NCI-H446 (cell line): ENCODE measurements at regions not wholly inside any gene's neighbourhood (a gene's known extent, or its start where the extent isn't known, plus 50 kb on each side); places are given as distances from the start of the nearest gene placed in this dataset.
"Not testable (repeated sequence)": the region's sequence is repeated elsewhere in the genome, so short reads cannot be mapped to it uniquely, and the experiment has no call there.

Experiments used
- DNase-seq, 2 experiments: peaks; one replicate each; lab custom pipeline; 2025; lab: John Stamatoyannopoulos, UW

- no peak for DNase-seq
Observed at GRCh38 chr4:189773909-189774308, 166.8 kb upstream of the FRG1 start.

- DNase-seq = no peak
Observed at GRCh38 chr4:189779281-189779980, 161.2 kb upstream of the FRG1 start.

DNA sequence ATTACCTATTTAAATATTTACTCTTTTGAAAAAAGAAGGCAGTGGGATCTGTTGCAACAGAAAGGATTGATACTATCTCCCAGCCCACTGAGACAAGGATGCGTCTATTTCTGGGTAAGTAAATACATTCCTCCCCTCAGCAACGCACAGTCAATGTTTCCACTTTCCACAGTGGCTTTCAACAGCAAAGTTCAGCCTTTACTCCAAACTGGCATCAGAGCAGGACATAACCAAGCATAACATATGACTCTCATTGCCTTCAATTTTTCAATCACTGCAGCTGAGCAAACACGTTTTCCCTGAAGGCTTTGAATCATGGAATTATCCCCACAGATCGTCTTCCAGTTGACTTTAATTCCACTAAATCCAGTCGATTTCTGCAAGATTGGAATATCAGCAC is 160.3 kb upstream of the FRG1 start:
- DNase-seq = no peak

DNA sequence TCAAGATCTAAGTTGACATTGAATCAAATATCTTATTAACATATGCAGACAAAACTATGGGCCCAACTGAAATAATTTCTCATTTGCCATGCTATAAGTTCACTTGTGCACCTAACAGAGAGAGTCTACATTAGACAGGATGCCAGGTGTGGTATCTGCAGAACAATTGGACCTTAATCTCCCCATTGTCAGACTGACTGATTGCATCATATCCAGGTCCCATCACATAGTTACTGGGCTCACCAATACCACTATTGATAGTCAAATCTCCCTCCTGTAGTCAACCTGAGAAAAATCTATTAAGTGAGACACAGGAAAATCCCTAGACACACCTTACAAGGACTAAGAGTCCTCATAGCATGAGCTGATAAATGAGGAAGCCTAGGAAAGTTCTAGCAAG is 156.0 kb upstream of the FRG1 start:
- no peak for DNase-seq

DNA sequence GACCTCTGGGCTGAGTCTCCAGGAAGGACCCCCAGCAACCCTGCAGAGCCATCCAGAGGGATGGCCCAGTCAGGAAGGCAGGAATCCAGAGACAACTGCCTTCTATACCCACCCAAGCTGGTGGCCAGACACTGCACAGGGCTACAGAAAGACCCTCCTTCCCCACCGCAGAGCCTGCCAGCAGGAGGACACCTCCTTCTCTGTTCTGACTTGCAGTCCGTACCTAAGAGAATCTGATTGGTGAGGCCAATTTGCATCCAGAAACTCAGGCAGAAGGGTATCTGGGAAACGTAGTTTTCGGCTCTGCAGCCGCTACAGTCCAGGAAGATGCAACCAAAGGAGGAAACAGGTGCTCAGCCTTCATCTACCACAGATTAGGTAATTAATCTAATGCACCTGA is 155.4 kb upstream of the FRG1 start:
- DNase-seq = no peak

DNA sequence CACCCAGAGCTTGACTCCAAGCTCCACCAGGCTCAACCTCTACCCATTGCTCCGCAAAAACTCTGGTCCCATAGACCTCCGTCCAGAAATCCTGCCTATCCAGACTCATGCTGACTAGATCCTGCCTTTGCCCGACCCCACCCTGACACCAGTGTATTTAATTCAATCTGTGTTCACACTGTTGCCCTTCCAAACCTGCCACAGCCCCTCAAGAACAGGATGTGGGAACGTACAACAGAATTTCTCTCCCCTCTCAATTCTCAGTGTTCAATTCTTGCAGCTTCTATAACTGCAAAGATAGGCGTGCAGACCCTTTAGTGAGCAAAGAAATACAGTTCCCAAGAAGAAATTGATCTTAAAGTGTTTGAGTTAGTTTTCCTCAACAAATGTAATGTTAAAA is 154.2 kb upstream of the FRG1 start:
- DNase-seq = no peak

GRCh38 chr4:189787216-189788031 is 153.2 kb upstream of the FRG1 start:
- no peak for DNase-seq

- peak; percentile 8 to 42 for DNase-seq
Observed at GRCh38 chr4:189792924-189793618, 147.6 kb upstream of the FRG1 start.

DNA sequence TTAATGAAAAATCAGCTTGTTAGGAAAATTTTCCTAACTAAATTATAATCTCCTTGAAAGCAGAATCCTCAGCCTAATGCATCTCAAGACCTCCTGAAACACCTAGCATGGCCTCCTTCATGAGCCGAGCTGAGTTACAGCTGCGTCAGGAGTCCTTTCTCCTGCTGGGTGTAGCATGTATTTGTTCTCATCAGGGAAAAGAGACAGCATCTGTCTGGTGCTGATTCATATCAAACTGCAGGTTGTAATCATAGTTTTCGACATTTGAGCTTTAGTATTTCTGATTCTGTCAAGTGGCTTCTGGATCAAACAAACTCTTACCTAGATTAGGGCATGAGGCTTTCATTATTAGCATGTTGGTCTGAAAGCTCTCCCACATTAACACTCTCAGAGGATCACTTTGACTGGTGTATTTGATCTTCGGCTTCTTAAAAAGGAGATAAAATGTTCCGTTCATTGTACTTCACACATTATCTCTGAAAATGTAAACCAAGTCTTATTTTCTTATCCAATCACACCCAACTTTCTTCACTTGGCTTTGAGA is 140.1 kb upstream of the FRG1 start:
- no peak for DNase-seq

- no peak for DNase-seq
Observed at GRCh38 chr4:189802884-189803283, 137.8 kb upstream of the FRG1 start.

DNA sequence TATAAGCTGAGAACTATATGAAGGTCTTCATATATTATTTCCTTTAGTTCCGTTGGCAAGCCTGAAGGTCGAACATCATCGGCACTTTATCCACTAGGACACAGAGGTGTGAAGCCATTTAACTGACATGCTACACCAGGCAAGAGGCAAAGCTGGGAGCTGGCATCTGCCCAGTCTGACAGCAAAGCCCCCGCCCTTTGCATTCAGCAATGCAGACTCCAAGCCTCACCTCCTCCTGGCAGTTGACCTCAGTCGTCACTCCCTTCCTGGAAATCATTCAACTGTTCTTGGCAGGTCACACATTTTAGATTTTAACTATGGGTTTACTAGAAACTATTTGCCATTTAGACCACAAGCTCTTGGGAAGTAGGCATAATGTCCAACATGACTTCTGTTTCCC is 135.8 kb upstream of the FRG1 start:
- DNase-seq = no peak

DNA sequence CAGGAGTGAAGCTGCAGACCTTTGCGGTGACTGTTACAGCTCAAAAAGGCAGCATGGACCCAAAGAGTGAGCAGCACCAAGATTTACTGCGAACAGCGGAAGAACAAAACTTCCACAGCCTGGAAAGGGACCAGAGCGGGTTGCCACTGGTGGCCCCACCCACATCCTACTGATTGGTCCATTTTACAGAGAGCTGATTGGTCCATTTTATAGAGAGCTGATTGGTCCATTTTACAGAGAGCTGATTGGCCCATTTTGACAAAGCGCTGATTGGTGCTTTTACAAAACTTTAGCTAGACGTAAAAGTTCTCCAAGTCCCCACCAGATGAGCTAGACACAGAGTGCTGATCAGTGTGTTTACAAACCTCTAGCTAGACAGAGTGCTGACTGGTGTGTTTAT is 134.2 kb upstream of the FRG1 start:
- DNase-seq = no peak

- DNase-seq = no peak
Observed at GRCh38 chr4:189807031-189807430, 133.6 kb upstream of the FRG1 start.

GRCh38 chr4:189809241-189809735 is 131.4 kb upstream of the FRG1 start:
- no peak for DNase-seq

- DNase-seq = no peak
Observed at GRCh38 chr4:189809839-189810238, 130.8 kb upstream of the FRG1 start.

- DNase-seq = not testable (repeated sequence)
Observed at GRCh38 chr4:189810318-189811181, 130.1 kb upstream of the FRG1 start.

- no peak for DNase-seq
Observed at GRCh38 chr4:189815404-189816192, 125.1 kb upstream of the FRG1 start.

GRCh38 chr4:189822326-189822725 is 118.3 kb upstream of the FRG1 start:
- DNase-seq = no peak

DNA sequence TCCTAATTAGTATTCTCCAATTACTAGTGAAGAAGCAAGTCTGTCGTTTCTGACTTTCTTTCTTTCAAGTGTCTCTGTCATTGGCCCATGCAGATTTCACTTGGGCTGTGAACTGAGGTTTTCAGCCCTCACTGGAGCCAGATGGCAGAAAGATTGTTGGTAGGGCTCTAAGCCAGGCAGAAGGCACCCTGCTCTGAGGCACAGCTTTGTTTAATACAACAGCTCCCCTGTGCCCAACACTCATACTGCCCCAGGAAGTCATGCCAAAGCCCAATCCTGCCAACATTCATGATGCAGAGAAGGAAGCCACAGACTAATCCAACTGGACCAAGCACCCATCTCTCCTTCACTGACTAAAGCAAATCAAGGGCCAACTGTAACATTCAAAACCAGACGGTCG is 117.1 kb upstream of the FRG1 start:
- peak; percentile 33 to 71 for DNase-seq

GRCh38 chr4:189825466-189825865 is 115.2 kb upstream of the FRG1 start:
- no peak for DNase-seq

DNA sequence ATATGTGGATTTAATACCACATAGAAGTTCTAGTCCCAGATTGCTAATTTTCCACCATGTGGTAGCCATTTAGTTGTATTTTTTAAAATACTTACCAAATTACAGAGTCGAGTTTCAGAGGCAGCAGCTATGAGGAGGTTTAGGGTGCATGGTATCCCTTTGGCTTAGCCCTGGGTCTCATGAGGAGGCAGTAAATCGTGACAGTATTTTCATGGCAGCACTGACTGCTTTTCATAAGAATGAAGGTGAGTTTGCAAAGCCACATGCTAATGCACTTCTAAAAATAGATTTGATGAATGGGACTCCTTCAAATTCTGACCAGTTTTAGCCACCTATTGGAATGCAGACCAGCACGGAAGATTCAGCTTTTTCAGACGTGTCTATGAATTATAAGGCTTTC is 114.0 kb upstream of the FRG1 start:
- no peak for DNase-seq
